ENCODE measurements at regions not wholly inside any gene's neighbourhood (a gene's known extent, or its start where the extent isn't known, plus 50 kb on each side); places are given as distances from the start of the nearest gene placed in this dataset.

DNA sequence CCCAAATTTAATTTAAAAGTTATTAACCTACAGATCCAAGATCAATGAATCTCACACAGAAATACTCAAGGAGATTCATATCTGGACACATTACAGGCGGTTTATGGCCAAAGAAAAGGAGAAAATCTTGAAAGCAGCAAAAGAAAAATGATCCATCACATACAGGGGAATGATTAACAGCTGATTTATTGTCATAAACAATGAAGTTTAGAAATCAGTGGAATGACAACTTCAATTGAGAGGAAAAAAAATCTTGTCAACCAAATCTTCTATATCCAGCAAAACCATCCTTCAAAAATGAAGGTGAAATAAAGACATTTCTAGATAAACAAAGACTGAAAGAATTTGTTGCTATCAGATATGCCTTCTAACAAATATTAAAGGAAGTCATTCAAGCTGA lies 156.2 kb upstream of the SEMA6D start:
- TF ChIP-seq, protein P1, sequence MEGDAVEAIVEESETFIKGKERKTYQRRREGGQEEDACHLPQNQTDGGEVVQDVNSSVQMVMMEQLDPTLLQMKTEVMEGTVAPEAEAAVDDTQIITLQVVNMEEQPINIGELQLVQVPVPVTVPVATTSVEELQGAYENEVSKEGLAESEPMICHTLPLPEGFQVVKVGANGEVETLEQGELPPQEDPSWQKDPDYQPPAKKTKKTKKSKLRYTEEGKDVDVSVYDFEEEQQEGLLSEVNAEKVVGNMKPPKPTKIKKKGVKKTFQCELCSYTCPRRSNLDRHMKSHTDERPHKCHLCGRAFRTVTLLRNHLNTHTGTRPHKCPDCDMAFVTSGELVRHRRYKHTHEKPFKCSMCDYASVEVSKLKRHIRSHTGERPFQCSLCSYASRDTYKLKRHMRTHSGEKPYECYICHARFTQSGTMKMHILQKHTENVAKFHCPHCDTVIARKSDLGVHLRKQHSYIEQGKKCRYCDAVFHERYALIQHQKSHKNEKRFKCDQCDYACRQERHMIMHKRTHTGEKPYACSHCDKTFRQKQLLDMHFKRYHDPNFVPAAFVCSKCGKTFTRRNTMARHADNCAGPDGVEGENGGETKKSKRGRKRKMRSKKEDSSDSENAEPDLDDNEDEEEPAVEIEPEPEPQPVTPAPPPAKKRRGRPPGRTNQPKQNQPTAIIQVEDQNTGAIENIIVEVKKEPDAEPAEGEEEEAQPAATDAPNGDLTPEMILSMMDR (conservative IDR thresholded peaks at IDR 0.05 in 1 of 2, IDR thresholded peaks at IDR 0.05 in 1 of 2; ENCODE audit: extremely low read depth in 1 of 2, insufficient read depth in 1 of 2, low read depth in 1 of 2, low read length in 2 of 2) = no peak
- no peak for TF ChIP-seq EZH2 (IDR thresholded peaks at IDR 0.05; ENCODE audit: borderline replicate concordance, low read length)
